H1 (cell line): ENCODE measurements at regions not wholly inside any gene's neighbourhood (a gene's known extent, or its start where the extent isn't known, plus 50 kb on each side); places are given as distances from the start of the nearest gene placed in this dataset.

Experiments used
- CTCF ChIA-PET: fragments of 300-600 bp; sonication (Branson Sonifier 250); formaldehyde crosslinking; loops from one replicate; lab custom pipeline; 2021; ENCODE audit not compliant: partially characterized antibody; lab: Charles Lee
- POLR2A ChIA-PET: fragments of 300-600 bp; sonication (Branson Sonifier 250); formaldehyde crosslinking; loops from one replicate; lab custom pipeline; 2021; ENCODE audit warnings: inconsistent platforms; ENCODE audit not compliant: partially characterized antibody; lab: Charles Lee
- DNase-seq, 2 experiments: peaks; one replicate each; pipeline versions ENCODE4 v3.0.0 to v3.0.0-alpha.2; 2010 to 2022; ENCODE audit warnings: low spot score in 2 of 2, low read depth in 1 of 2, mixed read lengths in 1 of 2
- FAIRE-seq: peaks from 2 replicates; lab custom pipeline; 2011; peaks lifted over from hg19 to GRCh38; lab: Jason Lieb, UNC
- H2AFZ ChIP-seq: 2 replicates; pipeline ENCODE4 v1.8.1; 2012; ENCODE audit warnings: low read length, inconsistent platforms
- H2AK5ac ChIP-seq: 2 replicates; pipeline ENCODE4 v1.6.1; 2013; ENCODE audit warnings: low read depth, low read length
- H2BK120ac ChIP-seq: replicated peaks from 2 replicates; pipeline ENCODE3; 2013; ENCODE audit warnings: low read depth, low read length, inconsistent platforms
- H2BK12ac ChIP-seq: 2 replicates; pipeline ENCODE4 v1.6.1; 2013; ENCODE audit warnings: low read depth, low read length
- H2BK15ac ChIP-seq: 2 replicates; pipeline ENCODE4 v1.6.1; 2013; ENCODE audit warnings: low read length
- H2BK20ac ChIP-seq: 2 replicates; pipeline ENCODE4 v1.6.1; 2013; ENCODE audit warnings: low read length
- H2BK5ac ChIP-seq: 2 replicates; pipeline ENCODE4 v1.6.1; 2013; ENCODE audit warnings: low read depth, low read length
- H3K14ac ChIP-seq: 2 replicates; pipeline ENCODE4 v1.6.1; 2013; ENCODE audit warnings: inconsistent platforms; ENCODE audit not compliant: insufficient read length
- H3K18ac ChIP-seq: 2 replicates; pipeline ENCODE4 v1.6.1; 2013; ENCODE audit warnings: low read length; ENCODE audit errors: extremely low read depth
- H3K23ac ChIP-seq: 2 replicates; pipeline ENCODE4 v1.6.1; 2013; ENCODE audit warnings: inconsistent platforms; ENCODE audit not compliant: insufficient read length
- H3K23me2 ChIP-seq: 2 replicates; pipeline ENCODE4 v1.6.1; 2013; ENCODE audit warnings: low read depth, low read length
- H3K27ac ChIP-seq: 2 replicates; pipeline ENCODE4 v1.6.1; 2011; ENCODE audit warnings: low read depth, low read length, inconsistent platforms
- H3K27me3 ChIP-seq, 4 experiments: replicated peaks in 1 of 4; 1 replicate in 1 of 4; 2 replicates in 3 of 4; pipeline versions ENCODE4 v1.6.1 to v1.8.1; 2011 to 2013; ENCODE audit warnings: low read length in 3 of 4, mild to moderate bottlenecking in 3 of 4, inconsistent platforms in 2 of 4, mixed read lengths in 2 of 4, moderate library complexity in 1 of 4; ENCODE audit not compliant: control insufficient read depth in 3 of 4, insufficient read depth in 3 of 4; ENCODE audit errors: extremely low read depth in 1 of 4
- H3K36me3 ChIP-seq, 4 experiments: 2 replicates each; pipeline versions ENCODE4 v1.6.1 to v1.8.1; 2011 to 2013; ENCODE audit warnings: mild to moderate bottlenecking in 4 of 4, low read length in 3 of 4, moderate library complexity in 2 of 4, control low read depth in 1 of 4, inconsistent platforms in 1 of 4; ENCODE audit not compliant: insufficient read depth in 4 of 4, control insufficient read depth in 2 of 4
- H3K4ac ChIP-seq: replicated peaks from 2 replicates; pipeline ENCODE3; 2013; ENCODE audit warnings: low read length, low read depth, mixed read lengths, inconsistent platforms; ENCODE audit not compliant: insufficient read length
- H3K4me1 ChIP-seq, 4 experiments: replicated peaks in 1 of 4; 1 replicate in 1 of 4; 2 replicates in 3 of 4; pipeline versions ENCODE4 v1.6.1 to v1.8.1; 2011 to 2013; ENCODE audit warnings: low read length in 3 of 4, inconsistent platforms in 2 of 4, mixed read lengths in 1 of 4; ENCODE audit not compliant: insufficient read depth in 4 of 4, control insufficient read depth in 3 of 4
- H3K4me2 ChIP-seq, 2 experiments: 2 replicates each; pipeline versions ENCODE4 v1.6.1 to v1.8.1; 2011 to 2013; ENCODE audit warnings: low read depth in 2 of 2, low read length in 2 of 2, control low read depth in 1 of 2, inconsistent platforms in 1 of 2, mild to moderate bottlenecking in 1 of 2; ENCODE audit not compliant: insufficient read depth in 1 of 2
- H3K4me3 ChIP-seq, 4 experiments: fragments of 200-600, 300-600 bp in 1 of 4; sonication (generic), shearing (Covaris generic), sonication (Bioruptor Twin) in 1 of 4; 2 replicates each; pipeline versions ENCODE4 v1.5.1 to v1.8.1; 2011 to 2016; ENCODE audit warnings: low read length in 4 of 4, low read depth in 3 of 4, control low read depth in 2 of 4, inconsistent platforms in 2 of 4, mild to moderate bottlenecking in 2 of 4, mixed read lengths in 1 of 4, moderate library complexity in 1 of 4; ENCODE audit not compliant: insufficient read depth in 2 of 4; ENCODE audit errors: extremely low read depth in 1 of 4
- H3K56ac ChIP-seq: replicated peaks from 2 replicates; pipeline ENCODE3; 2013; ENCODE audit warnings: low read depth, mild to moderate bottlenecking, mixed read lengths, low read length, inconsistent platforms; ENCODE audit not compliant: insufficient read length
- H3K79me1 ChIP-seq: 2 replicates; pipeline ENCODE4 v1.6.1; 2013; ENCODE audit warnings: low read depth, low read length, control low read depth
- H3K79me2 ChIP-seq, 2 experiments: 2 replicates each; pipeline versions ENCODE4 v1.6.1 to v1.8.1; 2012 to 2013; ENCODE audit warnings: low read length in 2 of 2, mild to moderate bottlenecking in 2 of 2, inconsistent platforms in 1 of 2; ENCODE audit not compliant: insufficient read depth in 2 of 2, control insufficient read depth in 1 of 2
- H3K9ac ChIP-seq, 4 experiments: replicated peaks in 1 of 4; 1 replicate in 1 of 4; 2 replicates in 3 of 4; pipeline versions ENCODE4 v1.6.1 to v1.8.1; 2011 to 2013; ENCODE audit warnings: low read depth in 3 of 4, low read length in 3 of 4, control low read depth in 2 of 4, mild to moderate bottlenecking in 2 of 4, moderate library complexity in 2 of 4, inconsistent platforms in 1 of 4; ENCODE audit errors: extremely low read depth in 1 of 4
- H3K9me3 ChIP-seq, 2 experiments: 2 replicates each; pipeline versions ENCODE4 v1.6.1 to v1.8.1; 2012 to 2013; ENCODE audit warnings: mild to moderate bottlenecking in 2 of 2, moderate library complexity in 2 of 2, control low read depth in 1 of 2, inconsistent platforms in 1 of 2, low read depth in 1 of 2, low read length in 1 of 2, mixed read lengths in 1 of 2; ENCODE audit not compliant: insufficient read depth in 2 of 2
- H4K20me1 ChIP-seq, 2 experiments: replicated peaks in 1 of 2; 2 replicates each; pipeline versions ENCODE3 to v1.8.1; 2011 to 2013; ENCODE audit warnings: inconsistent platforms in 2 of 2, low read length in 2 of 2, mild to moderate bottlenecking in 1 of 2; ENCODE audit not compliant: insufficient read depth in 2 of 2, control insufficient read depth in 1 of 2
- H4K5ac ChIP-seq: 2 replicates; pipeline ENCODE4 v1.6.1; 2013; ENCODE audit warnings: low read length, low read depth, mixed read lengths, inconsistent platforms; ENCODE audit not compliant: insufficient read length
- H4K8ac ChIP-seq: 2 replicates; pipeline ENCODE4 v1.8.0; 2013; ENCODE audit warnings: mild to moderate bottlenecking, moderate library complexity, low read length, inconsistent platforms; ENCODE audit not compliant: insufficient read depth; ENCODE audit errors: extremely low read depth
- H4K91ac ChIP-seq: replicated peaks from 2 replicates; pipeline ENCODE3; 2013; ENCODE audit warnings: low read length, mixed read lengths, inconsistent platforms; ENCODE audit not compliant: insufficient read length
- BCL11A ChIP-seq, 2 experiments: IDR thresholded peaks; one replicate each; pipeline ENCODE4 v1.6.1; 2011; ENCODE audit warnings: low read depth in 2 of 2, low read length in 2 of 2, mild to moderate bottlenecking in 2 of 2
- CTBP2 ChIP-seq: IDR thresholded peaks from 2 replicates; pipeline ENCODE4 v1.7.0; 2011; ENCODE audit warnings: borderline replicate concordance, mild to moderate bottlenecking, moderate library complexity, mixed read lengths, low read length; ENCODE audit not compliant: insufficient read depth, insufficient read length
- CTCF ChIP-seq, 3 experiments: IDR thresholded peaks; 1 replicate in 2 of 3; 2 replicates in 1 of 3; pipeline versions ENCODE4 v1.5.1 to v1.6.1; 2011; ENCODE audit warnings: low read length in 3 of 3, mild to moderate bottlenecking in 3 of 3, inconsistent platforms in 2 of 3, low read depth in 1 of 3, moderate library complexity in 1 of 3; ENCODE audit not compliant: insufficient read depth in 1 of 3; ENCODE audit errors: control extremely low read depth in 1 of 3
- EZH2 ChIP-seq: fragments of 200-600 bp; sonication (generic); IDR thresholded peaks from 2 replicates; pipeline ENCODE4 v1.7.1; 2012; ENCODE audit warnings: low read depth, mild to moderate bottlenecking, moderate library complexity, low read length, inconsistent platforms; ENCODE audit not compliant: severe bottlenecking
- KDM1A ChIP-seq: fragments of 200-600, 300-600 bp; sonication (generic); IDR thresholded peaks from 2 replicates; pipeline ENCODE4 v1.7.1; 2016; ENCODE audit warnings: mild to moderate bottlenecking, low read length, borderline replicate concordance
- NRF1 ChIP-seq: IDR thresholded peaks from 2 replicates; pipeline ENCODE4 v1.6.1; 2011; ENCODE audit warnings: mild to moderate bottlenecking, low read depth, low read length, improper control_type of control experiment
- SP1 ChIP-seq: IDR thresholded peaks from 2 replicates; pipeline ENCODE4 v1.6.1; 2011; ENCODE audit warnings: low read depth, low read length
- SUZ12 ChIP-seq: fragments of 200-600 bp; sonication (generic); IDR thresholded peaks from 2 replicates; pipeline ENCODE4 v1.6.1; 2012; ENCODE audit warnings: mild to moderate bottlenecking, inconsistent platforms, low read length, moderate library complexity, mixed read lengths
- TBP ChIP-seq: IDR thresholded peaks from 2 replicates; pipeline ENCODE4 v1.6.1; 2011; ENCODE audit warnings: low read depth, low read length, improper control_type of control experiment
- TCF12 ChIP-seq: IDR thresholded peaks from 2 replicates; pipeline ENCODE4 v1.6.1; 2011; ENCODE audit warnings: low read depth, mild to moderate bottlenecking, low read length
- USF2 ChIP-seq: IDR thresholded peaks from 2 replicates; pipeline ENCODE4 v1.6.1; 2011; ENCODE audit warnings: low read length, improper control_type of control experiment
- WGBS, 2 experiments: shearing (Covaris generic) in 1 of 2; methylation state at CpG; one replicate each; pipeline versions ENCODE4 v1.1.6 to v1.1.7; 2013 to 2015; ENCODE audit warnings: low lambda C conversion rate in 2 of 2, mixed read lengths in 2 of 2, inconsistent platforms in 1 of 2, low coverage in 1 of 2, missing lambda C conversion rate in 1 of 2; ENCODE audit not compliant: insufficient replicate concordance in 2 of 2, insufficient coverage in 1 of 2, insufficient read length in 1 of 2; ENCODE audit errors: extremely low coverage in 1 of 2, missing lambda C conversion rate in 1 of 2; 5-methylcytosine and 5-hydroxymethylcytosine counted together

GRCh38 chr6:156633291-156633690 lies 143.9 kb upstream of the ARID1B start:
- no peak overlapping the region for H3K18ac ChIP-seq
- no peak overlapping the region for H4K5ac ChIP-seq
- FAIRE-seq (no peak), DNase-seq (no peak)
- no peak overlapping the region for H2BK120ac ChIP-seq
- H3K4me2 ChIP-seq: no peak overlapping the region
- H3K79me2 ChIP-seq: no peaks in the 10 kb centered on the region
- no peak overlapping the region for H3K4me3 ChIP-seq
- no peaks in the 10 kb centered on the region; a peak in 1 of 7 replicates for H3K4me1 ChIP-seq
- H3K9ac ChIP-seq: no peak overlapping the region
- no peaks in the 10 kb centered on the region for H3K23me2 ChIP-seq
- no peak for TF ChIP-seq TBP
- TF ChIP-seq BCL11A (IDR thresholded peaks at IDR 0.05; ENCODE audit: low read depth in 2 of 2, low read length in 2 of 2): no peak
- TF ChIP-seq SUZ12: no peak
- TF ChIP-seq EZH2: no peak
- no peak for TF ChIP-seq TCF12
- no peak for TF ChIP-seq NRF1
- TF ChIP-seq KDM1A: no peak
- no peak for TF ChIP-seq USF2
- TF ChIP-seq CTCF (IDR thresholded peaks at IDR 0.05; ENCODE audit: control extremely low read depth in 1 of 3, insufficient read depth in 1 of 3, low read depth in 1 of 3, low read length in 3 of 3): no peak
- TF ChIP-seq SP1: no peak
- no peak for TF ChIP-seq CTBP2
- H2BK20ac ChIP-seq: no peak overlapping the region
- H3K23ac ChIP-seq: no peak overlapping the region
- CTCF ChIA-PET: interaction anchor here (1.5 kb wide), 1 partner anchor 13 kb away, joined by 3 read pairs; no protein-coding TSS in a partner anchor
- no peak overlapping the region for H2BK5ac ChIP-seq
- no peak overlapping the region for H2AK5ac ChIP-seq
- WGBS, 2 experiments: 90% methylated on average over 11 of the region's 11 CpGs; no CpG with 5 or more reads in 1 of the 2 experiments
- H3K36me3 ChIP-seq: no peaks in the 10 kb centered on the region
- H3K14ac ChIP-seq: no peak overlapping the region
- H3K56ac ChIP-seq: no peak overlapping the region
- no peak overlapping the region for H3K27ac ChIP-seq
- H3K79me1 ChIP-seq: no peaks in the 10 kb centered on the region
- no peak overlapping the region for H2BK15ac ChIP-seq
- H4K91ac ChIP-seq: no peak overlapping the region
- no peak overlapping the region for H2BK12ac ChIP-seq
- no peak overlapping the region for H4K8ac ChIP-seq
- no peaks in the 10 kb centered on the region for H4K20me1 ChIP-seq
- no peaks in the 10 kb centered on the region for H3K27me3 ChIP-seq
- POLR2A ChIA-PET: no interaction called here
- no peaks in the 10 kb centered on the region for H3K9me3 ChIP-seq
- no peak overlapping the region for H2AFZ ChIP-seq
- H3K4ac ChIP-seq: no peak overlapping the region
